CD4-positive, CD25-positive, alpha-beta regulatory T cell (primary cell): ENCODE measurements at regions not wholly inside any gene's neighbourhood (a gene's known extent, or its start where the extent isn't known, plus 50 kb on each side); places are given as distances from the start of the nearest gene placed in this dataset.

Experiments
- ATAC-seq, 2 donors: fragments of 150-1000 bp; cut with Tn5 transposase; one replicate each; pipeline ENCODE4 v1.10.0; 2021; ENCODE audit warnings: low read depth in 2 of 2, moderate number of reproducible peaks in 2 of 2, moderate library complexity in 1 of 2
- DNase-seq, 3 donors: peaks; one replicate each; pipeline versions ENCODE4 v3.0.0 to v3.0.0-alpha.2; 2012 to 2022; ENCODE audit warnings: mixed read lengths in 1 of 3
- H3K27ac ChIP-seq: one replicate; pipeline ENCODE4 v1.7.0; 2013; ENCODE audit warnings: mild to moderate bottlenecking, low read length; ENCODE audit not compliant: insufficient read depth, poor library complexity, severe bottlenecking
- H3K27me3 ChIP-seq: one replicate; pipeline ENCODE4 v1.7.0; 2013; ENCODE audit warnings: low read length; ENCODE audit not compliant: control insufficient read depth, insufficient read depth
- H3K36me3 ChIP-seq: one replicate; pipeline ENCODE4 v1.7.0; 2013; ENCODE audit warnings: mild to moderate bottlenecking, low read length, moderate library complexity; ENCODE audit not compliant: control insufficient read depth, insufficient read depth
- H3K4me1 ChIP-seq: 2 replicates; pipeline ENCODE4 v1.7.0; 2013; ENCODE audit warnings: mild to moderate bottlenecking, low read length; ENCODE audit not compliant: insufficient read depth, control insufficient read depth, poor library complexity, severe bottlenecking
- H3K4me3 ChIP-seq: one replicate; pipeline ENCODE4 v1.7.0; 2013; ENCODE audit warnings: low read depth, mild to moderate bottlenecking, low read length, moderate library complexity
- H3K9me3 ChIP-seq, 2 experiments: 1 replicate in 1 of 2; 2 replicates in 1 of 2; pipeline ENCODE4 v1.7.0; 2013; ENCODE audit warnings: low read length in 2 of 2, mild to moderate bottlenecking in 1 of 2, moderate library complexity in 1 of 2; ENCODE audit not compliant: control insufficient read depth in 2 of 2
- H3K27ac Mint-ChIP-seq, 3 donors: one replicate each; pipeline ENCODE4 v1.8.0; 2020 to 2022; ENCODE audit warnings: mild to moderate bottlenecking in 3 of 3, mixed read lengths in 3 of 3, moderate library complexity in 2 of 3
- H3K27me3 Mint-ChIP-seq: one replicate; pipeline ENCODE4 v1.8.0; 2022; ENCODE audit warnings: mild to moderate bottlenecking, mixed read lengths
- H3K36me3 Mint-ChIP-seq: one replicate; pipeline ENCODE4 v1.8.0; 2020; ENCODE audit warnings: mixed read lengths
- H3K4me1 Mint-ChIP-seq, 4 donors: one replicate each; pipeline ENCODE4 v1.8.0; 2020 to 2022; ENCODE audit warnings: mixed read lengths in 4 of 4, mild to moderate bottlenecking in 1 of 4
- H3K4me3 Mint-ChIP-seq, 4 donors: one replicate each; pipeline ENCODE4 v1.8.0; 2020 to 2022; ENCODE audit warnings: mild to moderate bottlenecking in 4 of 4, mixed read lengths in 4 of 4, moderate library complexity in 3 of 4
- H3K9me3 Mint-ChIP-seq, 7 donors: one replicate each; pipeline ENCODE4 v1.8.0; 2020 to 2022; ENCODE audit warnings: mixed read lengths in 7 of 7, mild to moderate bottlenecking in 3 of 7, moderate library complexity in 2 of 7

- no peak for DNase-seq
- no peaks in the 10 kb centered on the region for H3K36me3 Mint-ChIP-seq
- no peak overlapping the region for H3K27ac Mint-ChIP-seq
- H3K4me3 Mint-ChIP-seq: no peak overlapping the region
- no peak for ATAC-seq
- peaks cover 0 to 7% (median 2%) of the 10 kb centered on the region in 7 donors for H3K9me3 Mint-ChIP-seq
- Histone ChIP-seq H3K9me3 (peaks cover 0 to 8% of the 10 kb centered on the region in 2 experiments), H3K27me3 (no peaks in the 10 kb centered on the region), H3K4me3 (no peak overlapping the region), H3K27ac (no peak overlapping the region), H3K36me3 (no peaks in the 10 kb centered on the region), H3K4me1 (no peaks in the 10 kb centered on the region)
- no peaks in the 10 kb centered on the region for H3K27me3 Mint-ChIP-seq
- H3K4me1 Mint-ChIP-seq: no peaks in the 10 kb centered on the region
These were observed 1573.5 kb downstream of the BRINP3 start for GRCh38 chr1:188904201-188904600.

GRCh38 chr1:188906921-188907641 is 1570.6 kb downstream of the BRINP3 start:
- Mint-ChIP-seq H3K27ac (no peak overlapping the region), H3K9me3 (peaks cover 0 to 9% (median 5%) of the 10 kb centered on the region in 7 donors), H3K27me3 (no peaks in the 10 kb centered on the region), H3K4me1 (no peaks in the 10 kb centered on the region), H3K36me3 (no peaks in the 10 kb centered on the region), H3K4me3 (peak overlapping the region in 1 of 4 donors; percentile 2)
- Histone ChIP-seq H3K27me3 (no peaks in the 10 kb centered on the region), H3K27ac (no peak overlapping the region), H3K4me1 (no peaks in the 10 kb centered on the region), H3K4me3 (no peak overlapping the region), H3K36me3 (no peaks in the 10 kb centered on the region), H3K9me3 (peaks cover 0 to 3% of the 10 kb centered on the region in 2 experiments)
- ATAC-seq (no peak), DNase-seq (no peak)

- Mint-ChIP-seq H3K27me3 (no peaks in the 10 kb centered on the region), H3K27ac (peak overlapping the region in 1 of 3 donors; percentile 11), H3K9me3 (peaks cover 0 to 12% (median 3%) of the 10 kb centered on the region in 7 donors), H3K4me3 (no peak overlapping the region), H3K4me1 (no peaks in the 10 kb centered on the region), H3K36me3 (no peaks in the 10 kb centered on the region)
- Histone ChIP-seq H3K36me3 (no peaks in the 10 kb centered on the region), H3K4me1 (no peaks in the 10 kb centered on the region), H3K9me3 (no peaks in the 10 kb centered on the region), H3K27ac (no peak overlapping the region), H3K27me3 (no peaks in the 10 kb centered on the region), H3K4me3 (no peak overlapping the region)
- DNase-seq: no peak
- ATAC-seq: no peak
These were observed 1547.3 kb downstream of the BRINP3 start for GRCh38 chr1:188930382-188930781.

GRCh38 chr1:188931506-188931905 is 1546.2 kb downstream of the BRINP3 start:
- Mint-ChIP-seq H3K36me3 (no peaks in the 10 kb centered on the region), H3K9me3 (peaks cover 2 to 14% (median 5%) of the 10 kb centered on the region in 7 donors), H3K4me1 (no peaks in the 10 kb centered on the region), H3K4me3 (no peak overlapping the region), H3K27ac (no peak overlapping the region), H3K27me3 (no peaks in the 10 kb centered on the region)
- Histone ChIP-seq H3K4me1 (no peaks in the 10 kb centered on the region), H3K4me3 (no peak overlapping the region), H3K27ac (no peak overlapping the region), H3K36me3 (no peaks in the 10 kb centered on the region), H3K9me3 (no peaks in the 10 kb centered on the region), H3K27me3 (no peaks in the 10 kb centered on the region)
- DNase-seq (no peak), ATAC-seq (no peak)

GRCh38 chr1:188937965-188938551 is 1539.6 kb downstream of the BRINP3 start:
- Mint-ChIP-seq H3K4me1 (no peaks in the 10 kb centered on the region), H3K27me3 (no peaks in the 10 kb centered on the region), H3K4me3 (no peak overlapping the region), H3K9me3 (peaks cover 0 to 15% (median 4%) of the 10 kb centered on the region in 7 donors), H3K27ac (no peak overlapping the region), H3K36me3 (no peaks in the 10 kb centered on the region)
- no peak overlapping the region for H3K27ac ChIP-seq
- ATAC-seq (no peak), DNase-seq (no peak)
- no peak overlapping the region for H3K4me3 ChIP-seq
- H3K9me3 ChIP-seq: no peaks in the 10 kb centered on the region
- H3K4me1 ChIP-seq: no peaks in the 10 kb centered on the region
- H3K36me3 ChIP-seq: no peaks in the 10 kb centered on the region
- no peaks in the 10 kb centered on the region for H3K27me3 ChIP-seq

- H3K27ac Mint-ChIP-seq: no peak overlapping the region
- H3K4me1 Mint-ChIP-seq: no peaks in the 10 kb centered on the region
These were observed 1535.7 kb downstream of the BRINP3 start for GRCh38 chr1:188941986-188942385.

GRCh38 chr1:188949701-188950100 is 1528.0 kb downstream of the BRINP3 start:
- Mint-ChIP-seq H3K4me3 (no peak overlapping the region), H3K36me3 (no peaks in the 10 kb centered on the region), H3K9me3 (peaks cover 1 to 10% (median 4%) of the 10 kb centered on the region in 7 donors), H3K27ac (no peak overlapping the region), H3K4me1 (no peaks in the 10 kb centered on the region), H3K27me3 (no peaks in the 10 kb centered on the region)
- no peaks in the 10 kb centered on the region for H3K27me3 ChIP-seq
- H3K9me3 ChIP-seq: peaks cover 0 to 7% of the 10 kb centered on the region in 2 experiments
- no peak for ATAC-seq
- no peak for DNase-seq
- no peaks in the 10 kb centered on the region for H3K36me3 ChIP-seq
- H3K4me1 ChIP-seq: no peaks in the 10 kb centered on the region
- H3K4me3 ChIP-seq: no peak overlapping the region
- H3K27ac ChIP-seq: no peak overlapping the region

More at GRCh38 chr1:188941986-188942385, 1535.7 kb downstream of the BRINP3 start:
- H3K36me3 Mint-ChIP-seq: no peaks in the 10 kb centered on the region
- H3K9me3 Mint-ChIP-seq: peaks cover 0 to 9% (median 4%) of the 10 kb centered on the region in 7 donors
- ATAC-seq (no peak), DNase-seq (no peak)
- no peak overlapping the region for H3K27ac ChIP-seq
- no peaks in the 10 kb centered on the region for H3K9me3 ChIP-seq
- no peaks in the 10 kb centered on the region for H3K4me1 ChIP-seq
- H3K27me3 ChIP-seq: no peaks in the 10 kb centered on the region
- no peak overlapping the region for H3K4me3 ChIP-seq
- H3K36me3 ChIP-seq: no peaks in the 10 kb centered on the region
- no peak overlapping the region for H3K4me3 Mint-ChIP-seq
- no peaks in the 10 kb centered on the region for H3K27me3 Mint-ChIP-seq
